ENCODE measurements at regions not wholly inside any gene's neighbourhood (a gene's known extent, or its start where the extent isn't known, plus 50 kb on each side); places are given as distances from the start of the nearest gene placed in this dataset.

DNA sequence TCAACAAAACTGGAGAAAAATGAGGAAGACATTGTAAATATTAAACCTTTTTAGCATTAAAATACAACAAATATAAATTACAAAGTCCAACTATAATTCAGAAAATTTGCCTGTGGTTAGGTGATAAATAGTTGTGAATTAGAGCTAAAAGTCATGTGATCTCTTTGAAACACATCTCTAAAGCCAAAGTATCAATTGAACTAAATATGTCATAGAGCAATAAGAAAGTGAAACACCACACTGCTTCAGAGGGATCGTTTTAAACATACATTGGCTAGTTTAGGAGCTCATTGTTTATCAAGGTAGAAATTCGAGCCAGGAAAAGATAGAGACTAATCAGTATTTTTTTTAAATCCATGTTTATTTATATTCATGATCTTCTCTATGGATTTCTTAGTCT lies 606.3 kb upstream of the ITGA1 start:
- DNase-seq (no peak), FAIRE-seq (no peak)
- H3K27me3 ChIP-seq (ENCODE audit: control insufficient read depth in 3 of 3, insufficient read depth in 3 of 3, low read length in 3 of 3) = no peaks in the 10 kb centered on the region
- H3K36me3 ChIP-seq (ENCODE audit: control insufficient read depth in 3 of 3, insufficient read depth in 2 of 3, low read depth in 1 of 3, low read length in 3 of 3) = no peaks in the 10 kb centered on the region
- H3K4me3 ChIP-seq (ENCODE audit: low read depth in 1 of 3, low read length in 3 of 3) = no peak overlapping the region
- no peak overlapping the region for H3K27ac ChIP-seq (ENCODE audit: low read depth in 1 of 3, low read length in 2 of 3)
- WGBS, 3 donors = 6 to 31% (median 14%) methylated on average over 2 of the region's 2 CpGs
- H3K4me1 ChIP-seq (ENCODE audit: control insufficient read depth in 3 of 3, insufficient read depth in 2 of 3, low read depth in 1 of 3, low read length in 2 of 3) = no peaks in the 10 kb centered on the region
- H3K9me3 ChIP-seq (ENCODE audit: control insufficient read depth in 2 of 2, insufficient read depth in 1 of 2, low read depth in 1 of 2, low read length in 1 of 2) = no peaks in the 10 kb centered on the region

GRCh38 chr5:52190737-52191136 lies 597.0 kb upstream of the ITGA1 start:
- Histone ChIP-seq H3K36me3 (ENCODE audit: control insufficient read depth in 3 of 3, insufficient read depth in 2 of 3, low read depth in 1 of 3, low read length in 3 of 3) (no peaks in the 10 kb centered on the region), H3K9me3 (ENCODE audit: control insufficient read depth in 2 of 2, insufficient read depth in 1 of 2, low read depth in 1 of 2, low read length in 1 of 2) (no peaks in the 10 kb centered on the region), H3K4me1 (ENCODE audit: control insufficient read depth in 3 of 3, insufficient read depth in 2 of 3, low read depth in 1 of 3, low read length in 2 of 3) (no peaks in the 10 kb centered on the region), H3K27ac (ENCODE audit: low read depth in 1 of 3, low read length in 2 of 3) (no peak overlapping the region), H3K4me3 (ENCODE audit: low read depth in 1 of 3, low read length in 3 of 3) (no peak overlapping the region), H3K27me3 (ENCODE audit: control insufficient read depth in 3 of 3, insufficient read depth in 3 of 3, low read length in 3 of 3) (no peaks in the 10 kb centered on the region)
- DNase-seq (no peak), FAIRE-seq (no peak)

- Histone ChIP-seq H3K4me3 (ENCODE audit: low read depth in 1 of 3, low read length in 3 of 3) (no peak overlapping the region), H3K4me1 (ENCODE audit: control insufficient read depth in 3 of 3, insufficient read depth in 2 of 3, low read depth in 1 of 3, low read length in 2 of 3) (no peaks in the 10 kb centered on the region), H3K9me3 (ENCODE audit: control insufficient read depth in 2 of 2, insufficient read depth in 1 of 2, low read depth in 1 of 2, low read length in 1 of 2) (no peaks in the 10 kb centered on the region), H3K27me3 (ENCODE audit: control insufficient read depth in 3 of 3, insufficient read depth in 3 of 3, low read length in 3 of 3) (no peaks in the 10 kb centered on the region), H3K27ac (ENCODE audit: low read depth in 1 of 3, low read length in 2 of 3) (no peak overlapping the region), H3K36me3 (ENCODE audit: control insufficient read depth in 3 of 3, insufficient read depth in 2 of 3, low read depth in 1 of 3, low read length in 3 of 3) (no peaks in the 10 kb centered on the region)
- 80 to 92% (median 86%) methylated on average over 9 of the region's 9 CpGs for WGBS, 3 donors
- FAIRE-seq (no peak), DNase-seq (no peak)
These were observed 587.9 kb upstream of the ITGA1 start for GRCh38 chr5:52199833-52200232.

- no peak for FAIRE-seq
These were observed 585.5 kb upstream of the ITGA1 start for GRCh38 chr5:52202256-52202655.

GRCh38 chr5:52204310-52204709 lies 583.4 kb upstream of the ITGA1 start:
- Histone ChIP-seq H3K4me3 (ENCODE audit: low read depth in 1 of 3, low read length in 3 of 3) (no peak overlapping the region), H3K27ac (ENCODE audit: low read depth in 1 of 3, low read length in 2 of 3) (no peak overlapping the region), H3K4me1 (ENCODE audit: control insufficient read depth in 3 of 3, insufficient read depth in 2 of 3, low read depth in 1 of 3, low read length in 2 of 3) (no peaks in the 10 kb centered on the region), H3K27me3 (ENCODE audit: control insufficient read depth in 3 of 3, insufficient read depth in 3 of 3, low read length in 3 of 3) (no peaks in the 10 kb centered on the region), H3K36me3 (ENCODE audit: control insufficient read depth in 3 of 3, insufficient read depth in 2 of 3, low read depth in 1 of 3, low read length in 3 of 3) (no peaks in the 10 kb centered on the region), H3K9me3 (ENCODE audit: control insufficient read depth in 2 of 2, insufficient read depth in 1 of 2, low read depth in 1 of 2, low read length in 1 of 2) (no peaks in the 10 kb centered on the region)
- DNase-seq (no peak), FAIRE-seq (no peak)
- WGBS, 3 donors = 62 to 79% (median 71%) methylated on average over 3 of the region's 3 CpGs

More at GRCh38 chr5:52202256-52202655, 585.5 kb upstream of the ITGA1 start:
- 96% methylated on average over 14 of the region's 14 CpGs for WGBS, 3 donors
- H3K9me3 ChIP-seq (ENCODE audit: control insufficient read depth in 2 of 2, insufficient read depth in 1 of 2, low read depth in 1 of 2, low read length in 1 of 2) = no peaks in the 10 kb centered on the region
- no peak overlapping the region for H3K27ac ChIP-seq (ENCODE audit: low read depth in 1 of 3, low read length in 2 of 3)
- no peaks in the 10 kb centered on the region for H3K36me3 ChIP-seq (ENCODE audit: control insufficient read depth in 3 of 3, insufficient read depth in 2 of 3, low read depth in 1 of 3, low read length in 3 of 3)
- no peak overlapping the region for H3K4me3 ChIP-seq (ENCODE audit: low read depth in 1 of 3, low read length in 3 of 3)
- no peaks in the 10 kb centered on the region for H3K27me3 ChIP-seq (ENCODE audit: control insufficient read depth in 3 of 3, insufficient read depth in 3 of 3, low read length in 3 of 3)
- DNase-seq = no peak
- H3K4me1 ChIP-seq (ENCODE audit: control insufficient read depth in 3 of 3, insufficient read depth in 2 of 3, low read depth in 1 of 3, low read length in 2 of 3) = no peaks in the 10 kb centered on the region

Measured in small intestine (tissue), 7 donors.